Activated CD4-positive, alpha-beta T cell treated with anti-CD3 and anti-CD28 coated beads for 1 hour (primary cell): ENCODE measurements at regions not wholly inside any gene's neighbourhood (a gene's known extent, or its start where the extent isn't known, plus 50 kb on each side); places are given as distances from the start of the nearest gene placed in this dataset.
"Not testable (repeated sequence)": the region's sequence is repeated elsewhere in the genome, so short reads cannot be mapped to it uniquely, and the experiment has no call there.

ENCODE experiments used
- DNase-seq: peaks from one replicate; pipeline ENCODE4 v3.0.0-alpha.2; 2020

DNA sequence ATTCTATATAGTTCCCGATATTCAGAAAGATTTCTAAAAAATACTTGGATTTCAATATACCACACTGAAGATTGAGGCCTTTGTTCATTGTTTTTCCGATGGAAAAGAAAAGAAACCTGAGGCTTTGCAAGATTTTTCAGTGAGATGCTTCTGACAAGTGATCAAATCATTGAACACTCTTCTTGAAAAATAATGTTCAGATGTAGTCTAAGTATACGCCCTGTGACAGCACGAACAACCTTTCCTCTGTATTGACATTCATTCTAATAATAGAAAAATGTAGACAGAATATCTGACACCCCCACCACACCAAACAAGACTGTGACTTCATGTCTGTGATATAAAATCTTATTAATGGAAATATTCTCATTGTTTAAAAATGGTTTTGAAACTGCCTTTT lies 650.7 kb upstream of the KLHL1 start:
- DNase-seq: no peak

DNA sequence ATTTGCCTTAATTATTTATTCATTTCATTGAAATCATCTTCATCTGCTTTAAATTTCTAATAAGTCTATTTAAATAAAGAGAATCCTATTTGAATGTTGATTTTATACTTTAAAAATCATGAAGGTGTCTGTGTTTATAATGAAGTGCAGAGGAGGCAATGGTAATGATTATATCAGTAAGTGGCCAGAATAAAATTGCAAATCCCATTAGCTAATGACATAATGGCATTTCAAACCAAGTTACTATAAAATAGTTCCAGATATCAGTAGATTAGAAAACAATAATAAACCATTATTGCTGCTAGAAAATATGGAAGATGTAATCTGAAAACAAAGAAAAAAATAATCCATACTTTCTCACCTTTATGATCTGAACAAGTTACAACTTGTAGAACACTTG lies 647.8 kb upstream of the KLHL1 start:
- DNase-seq: no peak

GRCh38 chr13:70755456-70755855 lies 647.2 kb upstream of the KLHL1 start:
- no peak for DNase-seq

GRCh38 chr13:70747262-70747661 lies 639.0 kb upstream of the KLHL1 start:
- DNase-seq: no peak

DNA sequence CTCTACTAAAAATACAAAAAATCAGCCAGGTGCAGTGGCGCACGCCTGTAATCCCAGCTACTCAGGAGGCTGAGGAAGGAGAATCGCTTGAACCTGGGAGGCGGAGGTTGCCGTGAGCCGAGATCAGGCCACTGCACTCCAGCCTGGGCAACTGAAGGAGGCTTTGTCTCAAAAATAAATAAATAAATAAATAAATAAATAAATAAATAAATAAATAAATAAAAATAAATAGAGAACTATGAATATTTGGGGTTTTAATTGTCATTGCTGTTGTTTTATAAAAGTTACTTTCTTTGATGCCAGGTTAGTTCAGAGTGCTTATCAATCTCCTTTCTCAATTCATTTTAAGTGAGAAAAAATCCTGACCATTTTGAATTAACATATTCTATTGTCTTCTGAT lies 638.2 kb upstream of the KLHL1 start:
- DNase-seq: not testable (repeated sequence)

DNA sequence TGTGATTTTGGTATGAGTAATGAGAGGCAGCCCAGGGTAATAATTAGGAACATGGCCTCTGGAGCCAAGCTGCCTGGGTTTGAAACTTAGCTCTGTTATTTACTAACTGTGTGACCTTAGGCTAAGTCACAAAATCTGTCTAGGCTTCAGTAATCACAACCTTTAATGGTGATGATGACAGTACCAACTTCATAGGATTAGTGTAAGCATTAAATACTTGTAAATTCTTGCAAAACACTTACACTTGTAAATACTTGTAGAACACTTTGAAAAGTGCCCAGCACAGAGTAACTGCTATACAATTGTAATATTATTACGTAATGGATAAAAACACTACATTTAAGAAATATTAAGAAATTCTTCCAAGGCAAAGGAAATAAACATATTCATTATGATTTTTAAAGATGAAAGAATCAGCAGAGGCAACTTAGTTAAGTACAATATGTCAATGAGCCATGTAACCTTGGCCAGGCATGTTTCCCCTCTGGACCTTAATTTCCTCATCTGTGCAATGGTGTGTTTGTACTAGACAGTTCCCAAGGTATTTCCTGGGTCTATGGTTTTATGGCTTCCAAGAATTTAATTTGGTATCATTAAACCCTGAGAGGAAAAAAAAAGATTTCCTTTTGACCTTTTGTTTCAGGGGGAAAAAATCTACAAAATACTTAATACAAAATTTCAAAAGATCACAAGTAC lies 628.5 kb upstream of the KLHL1 start:
- no peak for DNase-seq

DNA sequence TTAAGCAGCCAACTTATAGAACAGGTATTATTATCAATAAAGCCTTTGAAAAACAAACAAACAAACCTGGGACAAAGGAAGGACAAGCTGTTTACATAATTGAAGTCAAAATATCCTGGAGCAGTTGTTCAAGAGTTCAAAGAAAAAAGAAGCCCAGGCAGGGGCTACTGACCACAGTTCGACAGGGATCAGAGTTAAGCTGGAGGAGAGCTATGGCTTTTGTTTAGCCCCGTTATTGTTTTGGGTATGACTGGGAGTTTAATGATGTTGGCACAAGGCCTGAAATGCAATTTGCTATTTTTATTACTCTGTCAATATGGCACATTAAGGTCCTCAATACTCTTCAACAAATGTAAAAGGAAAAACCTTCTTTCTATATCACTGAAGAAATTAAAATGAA lies 624.4 kb upstream of the KLHL1 start:
- DNase-seq: no peak

- no peak for DNase-seq
These were observed 621.1 kb upstream of the KLHL1 start for GRCh38 chr13:70729369-70729768.

- no peak for DNase-seq
These were observed 615.5 kb upstream of the KLHL1 start for GRCh38 chr13:70723732-70724131.

DNA sequence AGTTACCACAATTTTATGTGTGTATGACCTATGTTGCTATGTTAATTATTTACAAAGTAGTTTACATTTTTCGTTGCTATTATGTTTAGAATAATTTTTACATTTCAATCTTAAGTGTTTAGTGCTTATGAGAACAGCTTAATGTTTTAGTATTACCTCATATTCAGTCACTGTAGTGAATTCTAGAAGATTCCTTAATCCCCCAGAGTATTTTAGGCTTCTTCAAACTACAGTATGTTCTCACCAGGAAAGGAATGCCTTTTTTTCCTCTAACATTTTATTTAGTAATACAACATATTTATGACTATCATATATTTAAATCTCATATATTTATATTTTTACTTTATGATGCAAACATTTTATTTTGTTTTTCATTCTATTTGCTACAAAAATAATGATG lies 612.1 kb upstream of the KLHL1 start:
- DNase-seq: no peak

DNA sequence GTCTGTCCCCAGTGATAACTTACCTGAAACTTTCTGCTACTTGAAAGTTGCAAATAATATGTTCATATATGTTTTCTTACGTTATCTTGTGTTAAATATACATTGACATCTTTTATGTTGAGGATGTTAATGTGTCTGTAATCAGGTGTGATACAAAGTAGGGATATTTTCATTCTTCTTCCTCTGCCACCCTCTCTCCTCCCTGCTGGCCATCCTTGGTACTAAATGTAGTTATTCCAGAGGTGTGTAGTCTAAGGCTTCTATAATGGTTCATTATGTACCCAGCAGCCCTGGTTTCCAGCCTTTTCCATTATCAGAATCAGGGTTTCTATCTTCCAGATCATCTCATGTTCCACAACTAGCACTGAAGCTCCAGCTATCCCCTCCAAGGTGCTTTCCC lies 606.7 kb upstream of the KLHL1 start:
- DNase-seq: no peak

- DNase-seq: no peak
These were observed 600.5 kb upstream of the KLHL1 start for GRCh38 chr13:70708775-70709174.

- DNase-seq: no peak
These were observed 595.5 kb upstream of the KLHL1 start for GRCh38 chr13:70703755-70704154.

GRCh38 chr13:70694996-70695715 lies 586.9 kb upstream of the KLHL1 start:
- no peak for DNase-seq

GRCh38 chr13:70668983-70669382 lies 560.7 kb upstream of the KLHL1 start:
- DNase-seq: no peak

DNA sequence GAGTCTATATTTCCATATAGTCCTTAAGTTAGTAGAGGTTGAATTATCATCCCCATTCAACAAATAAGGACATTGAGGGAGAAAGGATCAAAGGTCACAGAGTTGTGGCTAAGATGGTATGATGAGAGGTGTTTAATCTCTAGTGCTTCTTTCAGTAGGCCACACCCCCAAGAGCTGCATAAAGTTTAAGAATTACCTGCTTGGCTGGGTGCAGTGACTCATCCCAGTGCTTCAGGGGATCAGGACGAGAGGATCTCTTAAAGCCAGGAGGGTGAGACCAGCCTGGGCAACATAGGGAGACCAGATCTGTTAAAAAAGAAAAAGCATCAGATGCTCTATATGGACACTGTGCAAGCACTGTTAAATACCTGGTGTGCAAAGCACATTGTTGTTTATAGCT lies 560.0 kb upstream of the KLHL1 start:
- no peak for DNase-seq

- DNase-seq: no peak
These were observed 558.8 kb upstream of the KLHL1 start for GRCh38 chr13:70666883-70667556.

DNA sequence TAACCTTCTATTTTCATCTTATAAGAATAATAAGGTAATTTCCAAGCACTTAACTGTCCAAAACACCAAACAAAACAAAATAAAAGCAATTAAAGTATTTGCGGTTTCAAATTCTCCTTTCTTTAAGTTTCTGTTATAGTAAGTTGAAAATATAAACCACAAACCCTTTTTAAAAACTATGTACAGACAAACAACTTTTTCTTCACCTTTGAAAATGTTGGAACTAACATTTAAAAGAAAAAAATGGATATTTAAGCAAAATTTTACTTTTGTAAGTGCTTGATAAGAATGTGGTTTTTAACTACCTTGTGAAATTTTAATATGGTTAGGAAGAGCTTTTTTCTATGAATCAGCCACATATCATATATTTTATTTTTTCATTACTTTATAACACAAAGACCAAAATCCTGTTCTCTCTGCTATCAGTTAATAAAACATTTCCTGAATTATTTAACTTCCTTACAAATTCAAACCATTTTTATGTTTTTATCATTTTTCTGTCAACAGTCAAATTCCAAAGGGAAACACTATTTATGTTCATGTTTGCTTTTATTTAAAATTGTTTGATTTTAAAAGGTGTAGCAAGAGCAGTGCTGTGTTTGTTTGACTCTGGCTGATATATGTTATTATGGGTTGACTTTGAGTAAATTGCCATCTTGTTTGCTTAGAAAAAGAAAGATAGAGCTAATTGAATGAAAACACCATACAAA lies 554.1 kb upstream of the KLHL1 start:
- DNase-seq: no peak

DNA sequence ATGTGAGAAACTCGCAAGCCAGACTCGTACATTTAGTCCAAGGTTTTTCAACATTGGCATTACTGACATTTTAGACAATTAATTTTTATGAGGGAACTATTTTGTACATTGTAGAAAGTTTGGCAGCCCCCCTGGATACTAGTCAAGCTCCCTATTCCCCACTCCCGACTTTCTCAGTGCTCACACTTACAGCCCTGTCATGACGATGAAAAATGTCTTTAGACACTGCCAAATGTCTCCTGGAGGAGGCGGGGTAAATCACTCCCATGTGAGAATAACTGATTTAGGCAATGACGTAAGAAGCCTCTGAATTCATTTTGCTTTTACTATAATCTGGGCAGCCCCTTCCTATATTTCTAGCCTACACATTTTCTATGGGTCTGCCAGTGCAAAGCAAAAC lies 535.8 kb upstream of the KLHL1 start:
- no peak for DNase-seq

GRCh38 chr13:70634893-70635292 lies 526.6 kb upstream of the KLHL1 start:
- DNase-seq: no peak

GRCh38 chr13:70630247-70630646 lies 522.0 kb upstream of the KLHL1 start:
- DNase-seq: no peak

DNA sequence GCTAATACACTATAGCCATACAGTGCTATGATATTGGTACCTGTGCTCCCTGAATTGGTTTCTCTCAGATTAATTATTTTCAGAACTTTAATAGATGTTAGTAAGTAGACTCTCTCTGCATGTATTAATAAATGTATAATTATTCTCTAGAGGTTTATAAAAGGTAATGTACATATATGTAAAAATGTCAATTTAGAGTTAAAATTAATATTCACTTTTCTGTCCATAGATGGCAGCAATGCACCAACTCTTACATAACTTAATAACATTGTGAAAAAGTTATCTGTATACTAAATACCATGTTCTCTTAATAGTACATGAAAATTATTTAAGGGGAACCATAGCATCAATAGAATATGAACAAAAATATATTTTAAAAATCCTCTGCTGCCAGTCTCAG lies 515.0 kb upstream of the KLHL1 start:
- DNase-seq: no peak

GRCh38 chr13:70622796-70623195 lies 514.5 kb upstream of the KLHL1 start:
- DNase-seq: no peak

GRCh38 chr13:70619936-70620335 lies 511.7 kb upstream of the KLHL1 start:
- DNase-seq: no peak
